Astrocyte of the cerebellum (primary cell): ENCODE measurements at regions not wholly inside any gene's neighbourhood (a gene's known extent, or its start where the extent isn't known, plus 50 kb on each side); places are given as distances from the start of the nearest gene placed in this dataset.
"Not testable (repeated sequence)": the region's sequence is repeated elsewhere in the genome, so short reads cannot be mapped to it uniquely, and the experiment has no call there.

Experiments
- DNase-seq: peaks from one replicate; pipeline ENCODE4 v3.0.0-alpha.2; 2011; ENCODE audit warnings: low read depth
- H3K4me3 ChIP-seq: 2 replicates; pipeline ENCODE4 v1.5.1; 2011; ENCODE audit warnings: mild to moderate bottlenecking, low read depth, low read length, moderate library complexity
- in situ Hi-C: cut with HindIII; loops from 2 replicates; pipeline ENCODE4 v1.10.0; 2017; ENCODE audit warnings: low sequenced_read_pairs
- TF ChIP-seq, protein P1 (sequence below): IDR thresholded peaks from 2 replicates; pipeline ENCODE4 v1.5.1; 2012; ENCODE audit warnings: low read length, low read depth, moderate library complexity, mild to moderate bottlenecking; ENCODE audit errors: missing control alignments

DNA sequence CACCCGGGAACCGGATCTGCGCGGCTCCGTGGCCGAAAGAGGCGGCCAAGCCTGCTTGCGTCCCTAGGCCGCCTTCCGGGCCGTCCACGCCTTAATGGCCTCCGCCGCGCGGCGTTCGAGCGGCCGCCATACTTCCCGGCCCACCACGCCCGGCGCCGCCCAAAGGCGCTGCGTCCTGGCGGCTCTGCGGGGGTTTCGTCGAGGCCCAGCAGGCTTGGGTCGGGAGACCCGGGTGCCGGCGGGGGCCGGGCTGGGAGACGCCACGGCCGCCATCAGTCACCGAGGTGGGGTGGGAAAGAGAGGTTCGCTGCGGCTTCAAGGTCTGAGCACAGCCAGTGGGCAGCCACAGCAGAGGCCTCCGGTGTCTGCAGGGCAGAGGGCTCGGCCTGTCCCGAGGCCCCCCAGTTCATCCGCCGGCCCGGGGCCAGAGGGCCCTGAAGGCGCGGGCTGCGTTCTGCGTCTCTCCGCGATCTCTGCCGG is 545.8 kb upstream of the CDH10 start:
- in situ Hi-C loops: no loop called here
- no peak for DNase-seq
- TF ChIP-seq, protein P1, sequence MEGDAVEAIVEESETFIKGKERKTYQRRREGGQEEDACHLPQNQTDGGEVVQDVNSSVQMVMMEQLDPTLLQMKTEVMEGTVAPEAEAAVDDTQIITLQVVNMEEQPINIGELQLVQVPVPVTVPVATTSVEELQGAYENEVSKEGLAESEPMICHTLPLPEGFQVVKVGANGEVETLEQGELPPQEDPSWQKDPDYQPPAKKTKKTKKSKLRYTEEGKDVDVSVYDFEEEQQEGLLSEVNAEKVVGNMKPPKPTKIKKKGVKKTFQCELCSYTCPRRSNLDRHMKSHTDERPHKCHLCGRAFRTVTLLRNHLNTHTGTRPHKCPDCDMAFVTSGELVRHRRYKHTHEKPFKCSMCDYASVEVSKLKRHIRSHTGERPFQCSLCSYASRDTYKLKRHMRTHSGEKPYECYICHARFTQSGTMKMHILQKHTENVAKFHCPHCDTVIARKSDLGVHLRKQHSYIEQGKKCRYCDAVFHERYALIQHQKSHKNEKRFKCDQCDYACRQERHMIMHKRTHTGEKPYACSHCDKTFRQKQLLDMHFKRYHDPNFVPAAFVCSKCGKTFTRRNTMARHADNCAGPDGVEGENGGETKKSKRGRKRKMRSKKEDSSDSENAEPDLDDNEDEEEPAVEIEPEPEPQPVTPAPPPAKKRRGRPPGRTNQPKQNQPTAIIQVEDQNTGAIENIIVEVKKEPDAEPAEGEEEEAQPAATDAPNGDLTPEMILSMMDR: no peak
- H3K4me3 ChIP-seq: no peak overlapping the region

DNA sequence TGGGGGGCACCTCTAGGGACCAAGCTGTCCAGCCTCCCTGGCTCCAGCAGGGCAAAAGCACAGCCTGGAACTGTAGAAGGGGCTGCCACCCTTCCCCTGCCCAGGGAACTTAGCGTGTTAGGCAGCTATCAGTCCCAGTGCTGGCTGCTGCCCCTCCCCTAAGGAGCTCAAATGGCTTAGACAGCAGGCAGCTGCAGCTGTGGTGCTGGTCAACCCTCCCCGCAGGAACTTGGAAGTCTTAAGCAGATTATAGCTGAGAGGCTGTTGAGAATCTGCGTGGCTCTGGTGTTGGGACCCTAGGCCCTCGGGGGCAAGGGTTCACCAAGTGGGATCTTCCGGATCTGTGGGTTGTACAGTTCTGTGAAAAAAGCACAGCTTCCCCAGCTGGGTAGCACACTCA is 536.5 kb upstream of the CDH10 start:
- in situ Hi-C loops: no loop called here
- TF ChIP-seq, protein P1: no peak
- DNase-seq: no peak
- no peak overlapping the region for H3K4me3 ChIP-seq

DNA sequence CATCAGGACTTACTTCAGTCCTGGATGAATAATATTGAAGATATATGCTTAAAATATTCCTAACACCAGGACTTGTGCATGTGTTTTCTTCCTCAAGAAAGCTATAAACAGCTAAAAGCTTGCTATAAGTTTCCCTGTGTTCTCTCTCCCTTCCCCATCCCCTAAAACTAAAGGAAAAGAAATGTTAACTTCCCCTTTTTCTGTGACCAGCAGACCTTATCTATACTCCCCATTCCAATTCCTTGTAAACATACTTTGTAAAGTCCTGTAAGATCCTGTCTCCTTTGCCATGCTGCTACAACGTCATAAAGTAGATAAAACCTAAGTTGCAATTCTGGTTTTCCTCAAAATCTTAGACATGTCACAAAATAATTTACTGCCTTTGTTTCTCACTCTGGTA is 517.8 kb upstream of the CDH10 start:
- H3K4me3 ChIP-seq, in situ Hi-C loops, DNase-seq: not testable (repeated sequence)

DNA sequence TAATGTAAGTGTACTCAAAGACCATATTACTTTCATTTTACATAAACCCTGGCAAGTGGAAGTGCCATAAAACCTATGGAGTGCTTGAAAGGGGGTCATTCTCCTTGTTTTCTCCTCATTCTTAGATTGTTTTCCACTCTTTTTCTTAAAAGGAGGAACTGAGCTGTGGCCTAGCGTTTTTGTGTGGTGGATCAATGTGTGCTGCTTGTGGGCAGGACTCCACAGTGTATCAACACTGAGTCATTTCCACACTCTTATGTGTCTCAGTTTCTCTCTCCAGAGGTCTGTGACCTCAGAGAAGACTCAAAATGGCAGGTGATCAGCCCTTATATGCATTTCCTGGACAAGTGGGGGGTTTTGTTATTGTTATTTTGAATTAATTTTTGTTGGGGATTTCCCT is 516.1 kb upstream of the CDH10 start:
- H3K4me3 ChIP-seq: no peak overlapping the region
- DNase-seq: no peak
- in situ Hi-C loops: no loop called here
- TF ChIP-seq, protein P1: no peak

DNA sequence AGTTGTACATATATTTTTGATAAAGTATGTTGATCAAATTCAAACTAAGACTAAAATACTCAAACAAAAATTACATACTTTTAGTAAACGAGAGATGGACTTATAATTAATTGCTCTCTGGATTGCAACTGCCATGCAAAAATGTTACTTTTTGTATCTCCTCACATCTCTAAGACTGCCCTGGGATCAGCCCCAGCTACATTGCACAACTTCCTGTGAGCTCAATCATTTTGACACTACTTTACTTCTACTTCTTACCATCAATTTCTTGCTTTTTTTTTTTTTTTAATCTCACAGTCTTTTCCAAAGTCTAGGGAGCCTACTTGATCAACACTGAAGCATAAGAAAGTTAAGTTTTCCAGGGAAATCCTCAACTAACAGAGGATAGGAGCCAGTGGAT is 506.0 kb upstream of the CDH10 start:
- TF ChIP-seq, protein P1: no peak
- in situ Hi-C loops: no loop called here

DNA sequence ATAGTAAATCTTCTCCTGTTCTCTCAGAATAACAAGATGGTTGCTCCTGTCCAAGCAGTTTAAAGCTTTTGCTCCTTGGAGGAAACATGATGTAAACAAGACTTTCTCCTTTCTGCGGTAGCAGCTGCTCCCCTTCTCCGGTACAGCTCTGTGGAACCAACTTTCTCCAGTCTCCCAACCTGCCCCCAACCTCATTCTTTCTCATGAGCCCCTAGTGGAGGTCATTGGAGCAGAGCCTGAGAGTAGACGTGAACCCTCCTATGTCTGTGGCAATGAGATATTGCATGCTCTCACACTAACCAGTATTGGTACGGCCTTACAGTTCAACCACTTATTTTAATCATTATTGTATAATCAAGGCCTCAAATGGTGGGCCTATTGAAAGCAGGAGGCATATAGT is 483.8 kb upstream of the CDH10 start:
- in situ Hi-C loops: no loop called here
- H3K4me3 ChIP-seq: no peak overlapping the region
- DNase-seq: no peak
- TF ChIP-seq, protein P1: no peak

More for the DNA sequence above, 506.0 kb upstream of the CDH10 start:
- no peak overlapping the region for H3K4me3 ChIP-seq
- no peak for DNase-seq

DNA sequence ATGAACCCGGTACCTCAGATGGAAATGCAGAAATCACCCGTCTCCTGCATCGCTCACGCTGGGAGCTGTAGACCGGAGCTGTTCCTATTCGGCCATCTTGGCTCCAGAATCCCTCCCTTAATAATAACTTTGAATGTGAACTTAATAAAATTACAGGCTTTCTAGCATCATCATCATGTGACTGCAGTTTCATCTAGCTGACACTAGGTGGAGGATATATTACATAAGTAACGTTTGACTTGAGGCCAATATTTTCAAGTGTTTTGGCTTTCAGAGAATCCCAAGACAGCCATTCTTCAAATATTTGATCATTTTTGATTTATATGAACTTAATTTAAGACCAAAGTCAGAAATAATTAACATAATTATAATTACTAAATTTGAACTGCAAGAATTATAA is 474.9 kb upstream of the CDH10 start:
- no peak overlapping the region for H3K4me3 ChIP-seq
- in situ Hi-C loops: no loop called here
- TF ChIP-seq, protein P1: peak; percentile 18
- no peak for DNase-seq
